HEK293 (cell line): ENCODE measurements at regions not wholly inside any gene's neighbourhood (a gene's known extent, or its start where the extent isn't known, plus 50 kb on each side); places are given as distances from the start of the nearest gene placed in this dataset.

Experiments
- CTCF ChIP-seq: fragments of 450-650 bp; formaldehyde crosslinking; IDR thresholded peaks from 2 replicates; pipeline ENCODE4 v1.5.1; 2016; ENCODE audit warnings: missing biosample characterization, missing genetic modification characterization
- KLF16 ChIP-seq: fragments of 450-650 bp; formaldehyde crosslinking; IDR thresholded peaks from 2 replicates; pipeline ENCODE4 v1.5.1; 2017; ENCODE audit warnings: missing biosample characterization, missing genetic modification characterization
- MYNN ChIP-seq: fragments of 450-650 bp; formaldehyde crosslinking; IDR thresholded peaks from 2 replicates; pipeline ENCODE4 v1.5.1; 2016; ENCODE audit warnings: missing biosample characterization, missing genetic modification characterization, borderline replicate concordance
- REST ChIP-seq: fragments of 450-650 bp; formaldehyde crosslinking; IDR thresholded peaks from 2 replicates; pipeline ENCODE4 v1.5.1; 2016; ENCODE audit warnings: missing biosample characterization, missing genetic modification characterization
- ZBTB1 ChIP-seq: fragments of 450-650 bp; formaldehyde crosslinking; IDR thresholded peaks from 2 replicates; pipeline ENCODE4 v1.5.1; 2016; ENCODE audit warnings: missing biosample characterization, missing genetic modification characterization
- ZBTB7A ChIP-seq: fragments of 450-650 bp; formaldehyde crosslinking; IDR thresholded peaks from 2 replicates; pipeline ENCODE4 v1.5.1; 2016; ENCODE audit warnings: low read depth, missing biosample characterization, missing genetic modification characterization
- ZNF184 ChIP-seq: fragments of 450-650 bp; IDR thresholded peaks from 2 replicates; pipeline ENCODE4 v1.5.1; 2018; ENCODE audit warnings: missing biosample characterization, mild to moderate bottlenecking, missing genetic modification characterization
- ZNF362 ChIP-seq: fragments of 450-650 bp; formaldehyde crosslinking; IDR thresholded peaks from 2 replicates; pipeline ENCODE4 v1.5.1; 2016; ENCODE audit warnings: missing biosample characterization, missing genetic modification characterization
- ZNF513 ChIP-seq: fragments of 450-650 bp; IDR thresholded peaks from 2 replicates; pipeline ENCODE4 v1.5.1; 2018; ENCODE audit warnings: missing biosample characterization, missing genetic modification characterization
- ZNF544 ChIP-seq: fragments of 450-650 bp; formaldehyde crosslinking; IDR thresholded peaks from 2 replicates; pipeline ENCODE4 v1.5.0; 2017; ENCODE audit warnings: missing biosample characterization, missing genetic modification characterization
- ZNF549 ChIP-seq: fragments of 450-650 bp; IDR thresholded peaks from 2 replicates; pipeline ENCODE4 v1.5.1; 2018; ENCODE audit warnings: missing biosample characterization, missing genetic modification characterization, mild to moderate bottlenecking, inconsistent platforms, moderate library complexity
- ZNF580 ChIP-seq: fragments of 450-650 bp; formaldehyde crosslinking; IDR thresholded peaks from 2 replicates; pipeline ENCODE4 v1.5.1; 2016; ENCODE audit warnings: missing biosample characterization, missing genetic modification characterization
- ZNF785 ChIP-seq: fragments of 450-650 bp; formaldehyde crosslinking; IDR thresholded peaks from 2 replicates; pipeline ENCODE4 v1.5.1; 2016; ENCODE audit warnings: missing biosample characterization, missing genetic modification characterization
- ZNF837 ChIP-seq: fragments of 450-650 bp; formaldehyde crosslinking; IDR thresholded peaks from 2 replicates; pipeline ENCODE4 v1.5.1; 2016; ENCODE audit warnings: missing biosample characterization, missing genetic modification characterization

- no peak for TF ChIP-seq ZNF513 (tag by site-specific recombination)
- no peak for TF ChIP-seq ZNF580
- TF ChIP-seq ZNF544 (tag by site-specific recombination): no peak
- no peak for TF ChIP-seq ZNF549 (tag by site-specific recombination)
- TF ChIP-seq ZBTB7A (tag by site-specific recombination): no peak
- no peak for TF ChIP-seq CTCF
- TF ChIP-seq ZNF184 (tag by site-specific recombination): no peak
- no peak for TF ChIP-seq ZBTB1 (tag by site-specific recombination)
- TF ChIP-seq ZNF785 (tag by site-specific recombination): no peak
- TF ChIP-seq KLF16: no peak
- no peak for TF ChIP-seq ZNF837 (tag by site-specific recombination)
- no peak for TF ChIP-seq MYNN
- no peak for TF ChIP-seq ZNF362 (tag by site-specific recombination)
- TF ChIP-seq REST: no peak
Measured at GRCh38 chr7:149566103-149566502, 68.5 kb upstream of the ZNF746 start.
